ENCODE measurements at regions not wholly inside any gene's neighbourhood (a gene's known extent, or its start where the extent isn't known, plus 50 kb on each side); places are given as distances from the start of the nearest gene placed in this dataset.
"Not testable (repeated sequence)": the region's sequence is repeated elsewhere in the genome, so short reads cannot be mapped to it uniquely, and the experiment has no call there.

- H3K36me3 ChIP-seq (replicated peaks in 1 of 2; ENCODE audit: control insufficient read depth in 2 of 2, insufficient read depth in 2 of 2, low read length in 2 of 2); H3K4ac ChIP-seq (ENCODE audit: low read length); H3K4me3 ChIP-seq (ENCODE audit: low read length in 2 of 2); H3K9ac ChIP-seq (ENCODE audit: low read depth, low read length, poor library complexity); H4K91ac ChIP-seq (ENCODE audit: low read depth, low read length, poor library complexity); H2BK120ac ChIP-seq (ENCODE audit: low read depth, low read length); H2AFZ ChIP-seq (ENCODE audit: low read length); H2BK15ac ChIP-seq (ENCODE audit: low read length); H4K8ac ChIP-seq (ENCODE audit: low read depth, low read length); H3K79me1 ChIP-seq (ENCODE audit: low read depth, low read length); H3K4me2 ChIP-seq (ENCODE audit: insufficient read depth, low read length, poor library complexity, severe bottlenecking); H3K4me1 ChIP-seq (ENCODE audit: control insufficient read depth in 2 of 2, insufficient read depth in 1 of 2, low read depth in 1 of 2, low read length in 2 of 2); H3K27ac ChIP-seq (replicated peaks; ENCODE audit: low read length); H2BK5ac ChIP-seq (ENCODE audit: low read length); H3K18ac ChIP-seq (ENCODE audit: low read length); H3K9me3 ChIP-seq (replicated peaks in 1 of 2; ENCODE audit: control insufficient read depth in 2 of 2, insufficient read depth in 1 of 2, low read depth in 1 of 2, low read length in 2 of 2); H3K23ac ChIP-seq (ENCODE audit: low read depth, low read length, poor library complexity); H2AK5ac ChIP-seq (ENCODE audit: low read depth, low read length); H3K27me3 ChIP-seq (ENCODE audit: control insufficient read depth in 3 of 3, insufficient read depth in 3 of 3, low read depth in 1 of 3, low read length in 3 of 3); H3K14ac ChIP-seq (ENCODE audit: low read length); H2BK12ac ChIP-seq (ENCODE audit: low read length); DNase-seq (ENCODE audit: low spot score): not testable (repeated sequence)
Measured at GRCh38 chr1:61543498-61543897, 181.4 kb downstream of the TM2D1 start.

GRCh38 chr1:61539720-61540462 is 185.1 kb downstream of the TM2D1 start:
- no peak overlapping the region for H3K4me2 ChIP-seq (ENCODE audit: insufficient read depth, low read length, poor library complexity, severe bottlenecking)
- H4K91ac ChIP-seq (ENCODE audit: low read depth, low read length, poor library complexity), result no peak overlapping the region
- H3K36me3 ChIP-seq (replicated peaks in 1 of 2; ENCODE audit: control insufficient read depth in 2 of 2, insufficient read depth in 2 of 2, low read length in 2 of 2), result no peaks in the 10 kb centered on the region
- no peak overlapping the region for H3K14ac ChIP-seq (ENCODE audit: low read length)
- H3K9me3 ChIP-seq (replicated peaks in 1 of 2; ENCODE audit: control insufficient read depth in 2 of 2, insufficient read depth in 1 of 2, low read depth in 1 of 2, low read length in 2 of 2), result no peaks in the 10 kb centered on the region
- H3K9ac ChIP-seq (ENCODE audit: low read depth, low read length, poor library complexity), result no peak overlapping the region
- H3K23ac ChIP-seq (ENCODE audit: low read depth, low read length, poor library complexity), result no peak overlapping the region
- no peak for DNase-seq (ENCODE audit: low spot score)
- no peak overlapping the region for H2AFZ ChIP-seq (ENCODE audit: low read length)
- no peak overlapping the region for H2BK5ac ChIP-seq (ENCODE audit: low read length)
- H3K4me3 ChIP-seq (ENCODE audit: low read length in 2 of 2), result no peak overlapping the region
- no peaks in the 10 kb centered on the region for H3K4me1 ChIP-seq (ENCODE audit: control insufficient read depth in 2 of 2, insufficient read depth in 1 of 2, low read depth in 1 of 2, low read length in 2 of 2)
- H3K27ac ChIP-seq (replicated peaks; ENCODE audit: low read length), result no peak overlapping the region
- no peak overlapping the region for H4K8ac ChIP-seq (ENCODE audit: low read depth, low read length)
- no peak overlapping the region for H2BK120ac ChIP-seq (ENCODE audit: low read depth, low read length)
- H3K4ac ChIP-seq (ENCODE audit: low read length), result no peak overlapping the region
- H2BK15ac ChIP-seq (ENCODE audit: low read length), result no peak overlapping the region
- H3K79me1 ChIP-seq (ENCODE audit: low read depth, low read length), result no peaks in the 10 kb centered on the region
- no peak overlapping the region for H3K18ac ChIP-seq (ENCODE audit: low read length)
- H2BK12ac ChIP-seq (ENCODE audit: low read length), result no peak overlapping the region
- no peak overlapping the region for H2AK5ac ChIP-seq (ENCODE audit: low read depth, low read length)
- no peaks in the 10 kb centered on the region for H3K27me3 ChIP-seq (ENCODE audit: control insufficient read depth in 3 of 3, insufficient read depth in 3 of 3, low read depth in 1 of 3, low read length in 3 of 3)
- WGBS, 2 donors (ENCODE audit: extremely low coverage in 2 of 2, insufficient read length in 2 of 2, insufficient replicate concordance in 1 of 2), result no CpG with 5 or more reads among the region's 12 CpGs

- H3K27me3 ChIP-seq (ENCODE audit: control insufficient read depth in 3 of 3, insufficient read depth in 3 of 3, low read depth in 1 of 3, low read length in 3 of 3), result no peaks in the 10 kb centered on the region
- no peak overlapping the region for H4K8ac ChIP-seq (ENCODE audit: low read depth, low read length)
- H2BK5ac ChIP-seq (ENCODE audit: low read length), result peak overlapping the region; percentile 6
- H3K4me1 ChIP-seq (ENCODE audit: control insufficient read depth in 2 of 2, insufficient read depth in 1 of 2, low read depth in 1 of 2, low read length in 2 of 2), result no peaks in the 10 kb centered on the region
- no peak overlapping the region for H2AFZ ChIP-seq (ENCODE audit: low read length)
- H4K91ac ChIP-seq (ENCODE audit: low read depth, low read length, poor library complexity), result no peak overlapping the region
- DNase-seq (ENCODE audit: low spot score), result no peak
- H2AK5ac ChIP-seq (ENCODE audit: low read depth, low read length), result no peak overlapping the region
- H3K4me2 ChIP-seq (ENCODE audit: insufficient read depth, low read length, poor library complexity, severe bottlenecking), result no peak overlapping the region
- no peak overlapping the region for H3K23ac ChIP-seq (ENCODE audit: low read depth, low read length, poor library complexity)
- H3K27ac ChIP-seq (replicated peaks; ENCODE audit: low read length), result no peak overlapping the region
- H2BK12ac ChIP-seq (ENCODE audit: low read length), result no peak overlapping the region
- WGBS, 2 donors (ENCODE audit: extremely low coverage in 2 of 2, insufficient read length in 2 of 2, insufficient replicate concordance in 1 of 2), result no CpG with 5 or more reads among the region's 4 CpGs
- H3K18ac ChIP-seq (ENCODE audit: low read length), result no peak overlapping the region
- H3K36me3 ChIP-seq (replicated peaks in 1 of 2; ENCODE audit: control insufficient read depth in 2 of 2, insufficient read depth in 2 of 2, low read length in 2 of 2), result no peaks in the 10 kb centered on the region
- H2BK15ac ChIP-seq (ENCODE audit: low read length), result no peak overlapping the region
- no peaks in the 10 kb centered on the region for H3K9me3 ChIP-seq (replicated peaks in 1 of 2; ENCODE audit: control insufficient read depth in 2 of 2, insufficient read depth in 1 of 2, low read depth in 1 of 2, low read length in 2 of 2)
- peak overlapping the region; percentile 11 for H2BK120ac ChIP-seq (ENCODE audit: low read depth, low read length)
- H3K79me1 ChIP-seq (ENCODE audit: low read depth, low read length), result no peaks in the 10 kb centered on the region
- H3K4me3 ChIP-seq (ENCODE audit: low read length in 2 of 2), result no peak overlapping the region
- no peak overlapping the region for H3K14ac ChIP-seq (ENCODE audit: low read length)
- no peak overlapping the region for H3K4ac ChIP-seq (ENCODE audit: low read length)
- H3K9ac ChIP-seq (ENCODE audit: low read depth, low read length, poor library complexity), result no peak overlapping the region
Measured at GRCh38 chr1:61538228-61538627, 186.7 kb downstream of the TM2D1 start.

GRCh38 chr1:61536174-61537108 is 188.5 kb downstream of the TM2D1 start:
- H4K91ac ChIP-seq (ENCODE audit: low read depth, low read length, poor library complexity), result no peak overlapping the region
- no peak overlapping the region for H3K14ac ChIP-seq (ENCODE audit: low read length)
- no peak overlapping the region for H2BK120ac ChIP-seq (ENCODE audit: low read depth, low read length)
- no peaks in the 10 kb centered on the region for H3K4me1 ChIP-seq (ENCODE audit: control insufficient read depth in 2 of 2, insufficient read depth in 1 of 2, low read depth in 1 of 2, low read length in 2 of 2)
- no peak overlapping the region for H4K8ac ChIP-seq (ENCODE audit: low read depth, low read length)
- H2AFZ ChIP-seq (ENCODE audit: low read length), result no peak overlapping the region
- no peak overlapping the region for H3K4me3 ChIP-seq (ENCODE audit: low read length in 2 of 2)
- H2AK5ac ChIP-seq (ENCODE audit: low read depth, low read length), result no peak overlapping the region
- H3K27me3 ChIP-seq (ENCODE audit: control insufficient read depth in 3 of 3, insufficient read depth in 3 of 3, low read depth in 1 of 3, low read length in 3 of 3), result no peaks in the 10 kb centered on the region
- no peaks in the 10 kb centered on the region for H3K79me1 ChIP-seq (ENCODE audit: low read depth, low read length)
- H3K4ac ChIP-seq (ENCODE audit: low read length), result no peak overlapping the region
- no peak overlapping the region for H2BK15ac ChIP-seq (ENCODE audit: low read length)
- H3K36me3 ChIP-seq (replicated peaks in 1 of 2; ENCODE audit: control insufficient read depth in 2 of 2, insufficient read depth in 2 of 2, low read length in 2 of 2), result no peaks in the 10 kb centered on the region
- H3K23ac ChIP-seq (ENCODE audit: low read depth, low read length, poor library complexity), result no peak overlapping the region
- H2BK5ac ChIP-seq (ENCODE audit: low read length), result no peak overlapping the region
- no peak overlapping the region for H3K4me2 ChIP-seq (ENCODE audit: insufficient read depth, low read length, poor library complexity, severe bottlenecking)
- H3K27ac ChIP-seq (replicated peaks; ENCODE audit: low read length), result no peak overlapping the region
- WGBS, 2 donors (ENCODE audit: extremely low coverage in 2 of 2, insufficient read length in 2 of 2, insufficient replicate concordance in 1 of 2), result 100% methylated on average over 1 of the region's 3 CpGs; no CpG with 5 or more reads in 1 of the 2 donors
- no peak overlapping the region for H2BK12ac ChIP-seq (ENCODE audit: low read length)
- no peak overlapping the region for H3K18ac ChIP-seq (ENCODE audit: low read length)
- H3K9me3 ChIP-seq (replicated peaks in 1 of 2; ENCODE audit: control insufficient read depth in 2 of 2, insufficient read depth in 1 of 2, low read depth in 1 of 2, low read length in 2 of 2), result no peaks in the 10 kb centered on the region
- no peak overlapping the region for H3K9ac ChIP-seq (ENCODE audit: low read depth, low read length, poor library complexity)
- DNase-seq (ENCODE audit: low spot score), result no peak
